CD1c-positive myeloid dendritic cell (primary cell): ENCODE measurements at regions not wholly inside any gene's neighbourhood (a gene's known extent, or its start where the extent isn't known, plus 50 kb on each side); places are given as distances from the start of the nearest gene placed in this dataset.
"Not testable (repeated sequence)": the region's sequence is repeated elsewhere in the genome, so short reads cannot be mapped to it uniquely, and the experiment has no call there.

ENCODE experiments used
- DNase-seq: peaks from one replicate; pipeline ENCODE4 v3.0.0-alpha.2; 2016; ENCODE audit errors: extremely low spot score

- DNase-seq = no peak
These were observed 60.0 kb downstream of the DMAC1 start for GRCh38 chr9:7739595-7739994.

- no peak for DNase-seq
These were observed 64.3 kb downstream of the DMAC1 start for GRCh38 chr9:7735311-7735710.

GRCh38 chr9:7730164-7730445, 69.5 kb downstream of the DMAC1 start:
- DNase-seq = no peak

- no peak for DNase-seq
These were observed 70.0 kb downstream of the DMAC1 start for GRCh38 chr9:7729371-7730163.

GRCh38 chr9:7721291-7721690, 78.3 kb downstream of the DMAC1 start:
- no peak for DNase-seq

- not testable (repeated sequence) for DNase-seq
These were observed 86.5 kb downstream of the DMAC1 start for GRCh38 chr9:7713088-7713487.

GRCh38 chr9:7710686-7711085, 88.9 kb downstream of the DMAC1 start:
- no peak for DNase-seq

GRCh38 chr9:7707934-7708333, 91.6 kb downstream of the DMAC1 start:
- DNase-seq = no peak

GRCh38 chr9:7704543-7704942, 95.0 kb downstream of the DMAC1 start:
- no peak for DNase-seq

GRCh38 chr9:7691909-7692308, 107.7 kb downstream of the DMAC1 start:
- DNase-seq = no peak

GRCh38 chr9:7690014-7690413, 109.6 kb downstream of the DMAC1 start:
- DNase-seq = no peak

GRCh38 chr9:7688626-7689025, 111.0 kb downstream of the DMAC1 start:
- DNase-seq = no peak

- no peak for DNase-seq
These were observed 122.9 kb downstream of the DMAC1 start for GRCh38 chr9:7676609-7677156.

GRCh38 chr9:7671847-7672246, 127.7 kb downstream of the DMAC1 start:
- no peak for DNase-seq

GRCh38 chr9:7668541-7668940, 131.0 kb downstream of the DMAC1 start:
- DNase-seq = no peak

- DNase-seq = no peak
These were observed 133.7 kb downstream of the DMAC1 start for GRCh38 chr9:7665874-7666273.

GRCh38 chr9:7659766-7660165, 139.8 kb downstream of the DMAC1 start:
- no peak for DNase-seq

- no peak for DNase-seq
These were observed 142.9 kb downstream of the DMAC1 start for GRCh38 chr9:7656636-7657035.

- DNase-seq = no peak
These were observed 146.3 kb downstream of the DMAC1 start for GRCh38 chr9:7653262-7653661.

GRCh38 chr9:7640231-7640630, 159.3 kb downstream of the DMAC1 start:
- DNase-seq = no peak

- DNase-seq = no peak
These were observed 160.1 kb downstream of the DMAC1 start for GRCh38 chr9:7639471-7639870.

- DNase-seq = no peak
These were observed 162.6 kb downstream of the DMAC1 start for GRCh38 chr9:7636838-7637467.

GRCh38 chr9:7636309-7636708, 163.3 kb downstream of the DMAC1 start:
- DNase-seq = no peak
